Erythroblast (primary cell): ENCODE measurements at regions not wholly inside any gene's neighbourhood (a gene's known extent, or its start where the extent isn't known, plus 50 kb on each side); places are given as distances from the start of the nearest gene placed in this dataset.

Experiments used
- GATA1 ChIP-seq: IDR thresholded peaks from 2 replicates; pipeline ENCODE4 v1.6.1; 2011; ENCODE audit warnings: low read depth, mild to moderate bottlenecking, control low read depth, low read length, moderate library complexity
- POLR2A ChIP-seq: IDR thresholded peaks from 2 replicates; pipeline ENCODE4 v1.6.1; 2011; ENCODE audit warnings: mild to moderate bottlenecking, low read length

DNA sequence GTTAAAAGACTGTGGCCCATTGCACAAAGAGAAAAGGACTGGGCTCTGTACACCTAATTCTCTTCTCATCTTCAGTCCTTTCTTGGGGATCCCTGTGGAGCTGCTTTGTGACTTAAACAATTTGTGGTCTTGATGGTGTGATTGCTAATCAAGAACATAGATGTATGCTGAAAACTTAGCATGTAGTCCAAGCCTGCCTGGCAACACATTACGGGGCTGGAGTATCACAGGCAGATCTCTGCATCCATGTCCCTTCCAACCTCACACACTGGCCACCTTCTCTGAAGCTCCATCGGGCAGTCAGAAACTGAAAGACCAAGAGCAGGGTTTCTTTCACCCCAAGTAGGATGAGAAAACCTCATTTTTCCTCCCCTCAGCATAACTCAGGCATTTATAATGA, 69.6 kb upstream of the ARGLU1 start:
- TF ChIP-seq POLR2A (no peak), GATA1 (no peak)
